ENCODE measurements at regions not wholly inside any gene's neighbourhood (a gene's known extent, or its start where the extent isn't known, plus 50 kb on each side); places are given as distances from the start of the nearest gene placed in this dataset.

GRCh38 chr6:85383042-85383441 lies 66.8 kb upstream of the NT5E start:
- no peak overlapping the region for H2BK15ac ChIP-seq (ENCODE audit: low read depth, low read length)
- Mint-ChIP-seq H3K27me3 (ENCODE audit: low read depth) (no peaks in the 10 kb centered on the region), H3K9me3 (peaks cover 9 to 15% of the 10 kb centered on the region in 2 experiments), H3K4me3 (no peak overlapping the region), H3K27ac (no peak overlapping the region), H3K4me1 (no peaks in the 10 kb centered on the region), H3K36me3 (ENCODE audit: insufficient read depth in 1 of 3, low read depth in 3 of 3) (peaks cover 0 to 7% (median 5%) of the 10 kb centered on the region in 3 experiments; a peak in 5 of 7 replicates)
- DNase-seq: no peak
- no peaks in the 10 kb centered on the region for H3K79me2 ChIP-seq (ENCODE audit: insufficient read depth, low read length)
- no peaks in the 10 kb centered on the region for H4K20me1 ChIP-seq (ENCODE audit: control insufficient read depth, insufficient read depth, insufficient read length)
- no peak overlapping the region for H3K4ac ChIP-seq (ENCODE audit: low read depth, low read length)
- no peak overlapping the region for H2BK20ac ChIP-seq (ENCODE audit: low read depth, low read length, poor library complexity, severe bottlenecking)
- no peak overlapping the region for H3K27ac ChIP-seq (ENCODE audit: insufficient read length, low read depth, low read length)
- TF ChIP-seq CTCF (conservative IDR thresholded peaks at IDR 0.05): 0 out of 3 replicates have a peak, but pooled peaks have one; percentile 13
- H2BK5ac ChIP-seq (ENCODE audit: insufficient read length, low read length): no peak overlapping the region
- no peak overlapping the region for H4K5ac ChIP-seq (ENCODE audit: insufficient read length, low read depth, low read length)
- H3K9me3 ChIP-seq (ENCODE audit: control insufficient read depth, low read depth, low read length): no peaks in the 10 kb centered on the region
- H3K4me1 ChIP-seq (ENCODE audit: insufficient read depth, low read length): no peaks in the 10 kb centered on the region
- H3K18ac ChIP-seq (ENCODE audit: insufficient read length, low read depth, low read length): no peak overlapping the region
- H3K23ac ChIP-seq (ENCODE audit: insufficient read length, low read depth, low read length): no peak overlapping the region
- H3K56ac ChIP-seq (ENCODE audit: insufficient read length, low read depth, low read length): no peak overlapping the region
- H3K23me2 ChIP-seq (ENCODE audit: insufficient read length, low read depth, low read length, poor library complexity, severe bottlenecking): no peaks in the 10 kb centered on the region
- no peak overlapping the region for H2AFZ ChIP-seq (ENCODE audit: low read length)
- no peak overlapping the region for H3K9ac ChIP-seq (ENCODE audit: extremely low read depth, insufficient read length, low read length)
- H2AK5ac ChIP-seq (ENCODE audit: insufficient read length, low read length): no peak overlapping the region
- no peak overlapping the region for H4K91ac ChIP-seq (ENCODE audit: insufficient read length, low read depth, low read length)
- H3K14ac ChIP-seq (ENCODE audit: insufficient read depth, low read length): no peak overlapping the region
- H3K79me1 ChIP-seq (ENCODE audit: insufficient read depth, low read depth, low read length, poor library complexity, severe bottlenecking): no peaks in the 10 kb centered on the region
- H3K4me2 ChIP-seq (ENCODE audit: insufficient read depth, insufficient read length, low read length): no peak overlapping the region
- H4K8ac ChIP-seq (replicated peaks; ENCODE audit: insufficient read length, low read depth, low read length): no peak overlapping the region
- H3K27me3 ChIP-seq (ENCODE audit: insufficient read depth, low read length): no peaks in the 10 kb centered on the region
- WGBS (ENCODE audit: extremely low coverage, insufficient read length, low lambda C conversion rate): no CpG with 5 or more reads among the region's 6 CpGs
- H3T11ph ChIP-seq (ENCODE audit: low read length): no peak overlapping the region
- H2BK120ac ChIP-seq (ENCODE audit: low read depth, low read length, poor library complexity, severe bottlenecking): no peak overlapping the region
- H2BK12ac ChIP-seq (ENCODE audit: insufficient read length, low read depth, low read length): no peak overlapping the region

Measured in H9 (cell line).